ENCODE measurements at regions not wholly inside any gene's neighbourhood (a gene's known extent, or its start where the extent isn't known, plus 50 kb on each side); places are given as distances from the start of the nearest gene placed in this dataset.

GRCh38 chr7:149683898-149684297 lies 89.5 kb downstream of the ZNF467 start:
- no peak for TF ChIP-seq CTCF (IDR thresholded peaks at IDR 0.05; ENCODE audit: insufficient read depth, low read length)
- TF ChIP-seq REST (IDR thresholded peaks at IDR 0.05; ENCODE audit: insufficient replicate concordance, low read depth) = no peak
- TF ChIP-seq POLR2AphosphoS5 (IDR thresholded peaks at IDR 0.05; ENCODE audit: low read depth) = no peak
- TF ChIP-seq GABPA (IDR thresholded peaks at IDR 0.05; ENCODE audit: low read depth) = no peak
- no peak; the same call in 1 of the 2 replicates for TF ChIP-seq SPI1 (IDR thresholded peaks at IDR 0.05; ENCODE audit: borderline replicate concordance, low read depth)
